ENCODE measurements at regions not wholly inside any gene's neighbourhood (a gene's known extent, or its start where the extent isn't known, plus 50 kb on each side); places are given as distances from the start of the nearest gene placed in this dataset.
A peak's percentile ranks its signal among the peaks of the same experiment; 100 is the strongest.

GRCh38 chr1:229208481-229208880 is 62.4 kb upstream of the RAB4A start:
- H3K4me3 Mint-ChIP-seq = no peak overlapping the region
- no peaks in the 10 kb centered on the region for H3F3A ChIP-seq (replicated peaks; ENCODE audit: low read depth)
- H3K4me1 Mint-ChIP-seq = peaks cover 12% of the 10 kb centered on the region
- H3K4me1 ChIP-seq (ENCODE audit: insufficient read depth) = no peaks in the 10 kb centered on the region
- no peak overlapping the region for H2AFZ ChIP-seq
- peaks cover 7% of the 10 kb centered on the region; the same call in 1 of the 2 replicates for H3K9me2 ChIP-seq (ENCODE audit: insufficient read depth)
- H3K27ac Mint-ChIP-seq = no peak overlapping the region
- peaks cover 5% of the 10 kb centered on the region for H3K27me3 Mint-ChIP-seq (ENCODE audit: insufficient read depth, low read depth, poor library complexity)
- TF ChIP-seq ZNF462 (CRISPR knock-in tag; IDR thresholded peaks at IDR 0.05) = no peak
- H3K36me3 ChIP-seq (ENCODE audit: insufficient read depth) = no peaks in the 10 kb centered on the region
- no peak overlapping the region for H3K4me2 ChIP-seq
- no peaks in the 10 kb centered on the region for H4K20me1 ChIP-seq (replicated peaks; ENCODE audit: insufficient read depth)
- no peak overlapping the region for H3K27ac ChIP-seq (ENCODE audit: low read depth)
- H3K27me3 ChIP-seq (ENCODE audit: insufficient read depth) = no peaks in the 10 kb centered on the region
- no peak overlapping the region for H3K4me3 ChIP-seq
- H3K79me2 ChIP-seq (replicated peaks; ENCODE audit: insufficient read depth) = no peaks in the 10 kb centered on the region
- DNase-seq (ENCODE audit: low spot score) = no peak
- no peaks in the 10 kb centered on the region for H3K9me3 Mint-ChIP-seq
- no peaks in the 10 kb centered on the region for H3K36me3 Mint-ChIP-seq (ENCODE audit: low read depth)
- no peak for ATAC-seq

GRCh38 chr1:229209386-229209785 is 61.5 kb upstream of the RAB4A start:
- Histone ChIP-seq H3F3A (replicated peaks; ENCODE audit: low read depth) (no peaks in the 10 kb centered on the region), H3K4me3 (no peak overlapping the region), H3K27ac (ENCODE audit: low read depth) (no peak overlapping the region), H4K20me1 (replicated peaks; ENCODE audit: insufficient read depth) (no peaks in the 10 kb centered on the region), H3K36me3 (ENCODE audit: insufficient read depth) (no peaks in the 10 kb centered on the region), H3K4me2 (no peak overlapping the region), H2AFZ (peak overlapping the region; percentile 56; the same call in 1 of the 2 replicates), H3K4me1 (ENCODE audit: insufficient read depth) (no peaks in the 10 kb centered on the region), H3K27me3 (ENCODE audit: insufficient read depth) (no peaks in the 10 kb centered on the region), H3K9me2 (ENCODE audit: insufficient read depth) (peaks cover 7% of the 10 kb centered on the region; the same call in 1 of the 2 replicates), H3K79me2 (replicated peaks; ENCODE audit: insufficient read depth) (no peaks in the 10 kb centered on the region)
- Mint-ChIP-seq H3K9me3 (no peaks in the 10 kb centered on the region), H3K27me3 (ENCODE audit: insufficient read depth, low read depth, poor library complexity) (peaks cover 5% of the 10 kb centered on the region), H3K4me1 (peaks cover 7% of the 10 kb centered on the region), H3K27ac (no peak overlapping the region), H3K4me3 (no peak overlapping the region), H3K36me3 (ENCODE audit: low read depth) (no peaks in the 10 kb centered on the region)
- DNase-seq (ENCODE audit: low spot score) (no peak), ATAC-seq (no peak)
- no peak for TF ChIP-seq ZNF462 (CRISPR knock-in tag; IDR thresholded peaks at IDR 0.05)

All from GM23338 (cell line).